Stimulated activated CD8-positive, alpha-beta memory T cell treated with anti-CD3 and anti-CD28 coated beads, Interleukin-7, amount 100 ng/mL, for 1 hour (primary cell): ENCODE measurements at regions not wholly inside any gene's neighbourhood (a gene's known extent, or its start where the extent isn't known, plus 50 kb on each side); places are given as distances from the start of the nearest gene placed in this dataset.

Source experiments
- DNase-seq, 2 donors: peaks; one replicate each; pipeline ENCODE4 v3.0.0-alpha.2; 2020; ENCODE audit warnings: low read depth in 2 of 2

DNA sequence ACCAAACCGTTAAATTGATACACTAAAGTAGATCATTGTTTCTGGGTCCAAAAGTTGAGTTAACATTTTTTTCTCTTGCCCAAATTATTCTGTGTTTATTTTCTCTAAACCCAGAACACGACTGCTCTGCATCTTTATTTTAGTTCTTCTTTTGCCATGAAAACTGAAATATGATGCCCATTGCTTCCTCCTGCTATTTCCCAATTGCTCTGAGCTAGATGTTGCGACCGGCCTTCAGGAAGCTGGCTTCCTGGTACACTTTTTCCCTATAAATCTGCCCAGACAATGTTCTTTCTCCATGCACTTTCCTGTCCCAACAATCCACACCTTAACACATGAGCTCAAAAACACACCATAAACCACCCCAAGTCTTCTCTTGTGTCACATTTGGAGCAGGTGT, 501.4 kb downstream of the FBXO15 start:
- no peak for DNase-seq

DNA sequence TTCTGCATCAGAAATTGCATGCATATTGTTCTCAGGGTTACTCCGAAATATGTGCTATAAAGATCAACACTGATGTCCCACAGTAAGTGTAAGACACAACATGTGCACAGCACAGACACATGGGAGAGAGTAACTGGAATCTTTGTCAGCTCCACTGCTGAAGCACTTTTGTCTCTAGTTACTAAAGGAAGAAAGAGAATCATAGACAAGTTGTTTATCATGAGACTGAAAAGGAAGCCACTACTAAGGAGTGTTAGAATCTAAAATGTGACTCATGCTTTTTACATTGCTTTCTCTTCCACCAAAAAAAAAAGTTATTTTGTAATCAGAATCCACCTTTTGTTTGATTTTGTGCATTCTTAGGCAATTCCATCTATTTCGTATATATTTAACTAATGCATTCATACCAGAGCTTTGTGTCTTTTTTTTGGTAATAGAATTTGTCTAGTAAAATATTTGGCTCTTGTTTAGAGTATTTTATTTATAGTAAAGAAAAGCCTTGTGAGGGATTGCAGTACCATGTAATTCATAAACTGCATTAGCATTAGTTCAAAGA, 502.4 kb downstream of the FBXO15 start:
- DNase-seq: no peak

DNA sequence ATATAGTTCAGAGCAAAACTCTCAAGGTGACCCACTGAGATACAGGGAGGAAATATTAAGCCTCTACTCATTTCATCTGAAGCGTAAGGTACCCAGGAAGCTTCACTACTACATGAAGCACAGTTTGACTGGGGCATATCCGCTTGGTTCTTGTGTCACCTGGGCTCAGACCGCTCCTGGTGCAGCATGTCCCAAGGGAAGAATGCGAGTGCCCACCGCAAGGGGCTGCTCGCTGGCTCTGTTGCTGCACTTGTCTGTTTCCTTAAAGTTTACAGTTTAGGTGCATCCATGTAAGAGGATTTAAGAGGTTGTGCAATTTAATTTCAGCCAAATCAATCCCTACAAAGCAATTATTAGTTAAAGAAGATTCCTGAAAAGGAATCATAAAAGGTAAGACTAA, 507.8 kb downstream of the FBXO15 start:
- no peak for DNase-seq

DNA sequence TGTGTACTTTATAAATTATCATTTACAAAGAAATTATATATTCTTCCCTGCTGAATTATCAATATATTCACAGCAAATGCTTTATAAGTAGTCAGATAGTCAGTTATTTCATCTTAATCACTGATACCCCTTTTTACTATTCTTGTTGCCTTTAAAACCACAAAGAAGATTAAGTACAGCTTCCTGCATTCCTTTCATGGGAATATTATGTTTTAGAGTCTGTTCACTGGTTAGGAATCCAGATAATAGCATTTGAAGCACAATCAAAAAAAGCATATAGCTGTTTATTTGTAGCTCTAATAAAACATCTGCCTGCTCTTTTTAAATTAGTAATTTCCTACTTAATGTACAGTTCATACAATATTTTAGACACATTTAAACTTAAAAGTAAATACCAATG, 508.9 kb downstream of the FBXO15 start:
- no peak for DNase-seq

DNA sequence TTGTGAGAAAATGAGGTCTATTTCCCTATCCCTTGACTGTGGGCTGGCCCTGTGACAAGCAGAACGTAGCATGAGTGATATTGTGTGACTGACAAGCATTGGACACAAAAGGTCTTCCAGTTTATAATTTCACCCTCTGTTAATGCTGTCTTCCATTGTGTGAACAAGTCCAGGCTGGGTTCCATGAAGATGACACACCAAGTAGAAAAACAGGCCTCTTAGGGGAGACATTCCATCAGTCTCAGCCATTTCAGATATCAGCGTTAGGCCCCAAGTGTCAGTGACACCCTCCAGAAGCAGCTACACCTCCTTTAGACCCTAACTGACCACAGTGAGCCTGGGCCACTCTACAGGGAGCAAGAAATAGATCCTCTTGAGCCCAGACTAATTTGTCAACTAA, 511.3 kb downstream of the FBXO15 start:
- no peak for DNase-seq

DNA sequence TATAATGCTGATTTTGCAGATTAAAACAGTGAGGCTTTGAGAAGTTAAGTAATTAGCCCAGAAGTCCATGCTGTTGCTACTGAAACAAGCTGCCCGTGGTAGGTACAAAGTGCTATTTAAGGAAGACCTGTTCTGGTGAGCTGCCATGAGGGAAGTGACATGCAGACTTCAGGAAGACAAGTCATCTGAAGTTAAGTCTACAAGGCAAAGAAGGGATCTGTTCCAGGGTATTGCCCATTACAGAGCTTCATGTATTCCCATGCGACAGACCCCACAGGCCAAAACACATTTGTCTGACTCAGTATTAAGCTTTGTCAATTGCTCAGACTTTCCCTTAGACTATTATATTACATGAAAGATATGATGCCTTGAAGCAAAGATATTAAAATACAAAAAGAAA, 520.8 kb downstream of the FBXO15 start:
- DNase-seq: no peak

DNA sequence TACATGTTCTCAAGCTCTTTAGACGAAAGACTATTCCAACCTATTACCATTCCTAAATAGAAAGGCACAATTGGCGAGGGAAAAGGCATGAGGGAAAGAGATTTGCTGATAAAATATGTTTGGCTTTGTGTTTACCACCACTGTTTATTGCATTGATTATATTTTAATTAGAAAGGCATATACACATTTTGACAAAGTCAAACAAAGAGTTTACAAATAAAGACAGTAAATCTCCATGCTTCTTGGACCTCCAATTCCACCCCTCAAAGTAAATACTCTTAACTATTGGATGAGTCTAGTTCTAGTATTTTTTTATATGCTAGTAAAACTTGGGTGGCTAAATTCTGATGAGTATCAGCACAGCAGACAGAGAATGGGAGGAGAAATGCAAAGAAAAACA, 521.4 kb downstream of the FBXO15 start:
- DNase-seq: no peak

DNA sequence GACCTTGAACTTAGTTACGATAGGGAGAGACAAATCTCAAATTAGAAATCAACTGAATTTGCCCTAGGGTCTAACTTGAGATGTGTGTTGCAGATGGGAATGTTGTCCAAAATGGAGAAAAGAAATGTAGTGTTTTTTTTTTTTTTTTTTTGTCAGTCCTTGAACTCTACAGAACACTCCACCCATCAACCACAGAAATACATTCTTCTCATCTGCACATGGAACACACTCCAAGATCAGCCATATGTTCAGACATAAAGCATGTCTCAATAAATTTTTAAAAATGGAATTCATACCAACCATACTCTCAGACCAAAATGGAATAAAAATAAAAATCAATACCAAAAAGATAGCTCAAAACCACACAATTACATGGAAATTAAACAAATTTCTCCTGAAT, 526.5 kb downstream of the FBXO15 start:
- no peak for DNase-seq

DNA sequence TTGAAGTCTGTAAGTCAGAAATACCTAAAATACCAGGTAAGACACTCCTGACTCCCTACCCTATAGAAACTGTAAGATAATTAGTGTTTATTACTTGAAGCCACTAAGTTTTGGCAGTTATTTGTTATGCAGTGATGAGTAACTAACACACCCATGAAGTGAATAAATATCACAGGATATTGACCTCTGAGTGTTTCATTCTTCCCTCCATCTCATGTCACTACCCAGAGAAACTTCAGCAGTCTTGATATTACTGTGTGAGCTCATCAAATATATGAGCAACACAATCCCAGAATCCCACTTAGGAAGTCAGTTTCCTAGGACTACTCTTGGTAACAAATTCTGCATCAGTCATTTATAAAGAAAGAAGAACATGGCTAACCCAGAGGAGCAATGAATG, 529.7 kb downstream of the FBXO15 start:
- no peak for DNase-seq

DNA sequence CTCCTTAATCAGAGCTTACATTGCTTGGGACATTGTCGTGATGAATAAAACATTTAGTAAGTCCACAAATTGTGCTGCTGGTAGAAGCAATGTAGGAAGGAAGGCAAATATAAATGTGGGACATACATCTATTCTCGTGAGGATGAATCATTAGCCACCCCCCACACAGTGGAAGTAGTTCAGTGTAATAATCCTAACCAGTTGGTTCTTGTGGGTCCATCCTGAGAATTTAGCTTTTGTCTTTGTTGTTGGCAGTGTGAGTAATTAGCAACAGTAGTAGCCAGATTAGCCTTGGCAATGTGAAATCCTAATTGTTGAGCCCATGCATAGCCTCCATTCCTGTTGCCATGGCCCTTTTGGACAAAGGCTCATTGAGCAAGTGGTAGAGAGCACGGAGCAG, 532.1 kb downstream of the FBXO15 start:
- no peak for DNase-seq

DNA sequence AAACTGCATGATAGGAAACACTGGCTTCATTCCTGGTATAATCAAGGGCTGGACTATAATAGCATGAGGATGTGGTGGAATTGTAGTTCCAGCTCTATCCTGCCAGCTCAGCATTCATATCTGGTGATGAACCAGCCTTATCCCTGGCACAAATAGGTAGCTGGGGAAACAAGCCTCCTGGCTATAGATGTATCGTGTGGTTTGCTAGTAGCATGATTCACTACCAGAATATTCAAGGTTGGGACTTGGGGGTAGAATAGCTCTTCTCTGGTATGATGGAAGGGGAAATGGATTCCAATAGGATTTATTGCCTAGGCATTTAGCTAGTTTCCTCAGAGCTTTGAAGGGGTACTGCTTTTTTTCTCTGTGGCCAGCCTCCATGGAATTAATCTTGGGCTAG, 532.8 kb downstream of the FBXO15 start:
- DNase-seq: no peak

DNA sequence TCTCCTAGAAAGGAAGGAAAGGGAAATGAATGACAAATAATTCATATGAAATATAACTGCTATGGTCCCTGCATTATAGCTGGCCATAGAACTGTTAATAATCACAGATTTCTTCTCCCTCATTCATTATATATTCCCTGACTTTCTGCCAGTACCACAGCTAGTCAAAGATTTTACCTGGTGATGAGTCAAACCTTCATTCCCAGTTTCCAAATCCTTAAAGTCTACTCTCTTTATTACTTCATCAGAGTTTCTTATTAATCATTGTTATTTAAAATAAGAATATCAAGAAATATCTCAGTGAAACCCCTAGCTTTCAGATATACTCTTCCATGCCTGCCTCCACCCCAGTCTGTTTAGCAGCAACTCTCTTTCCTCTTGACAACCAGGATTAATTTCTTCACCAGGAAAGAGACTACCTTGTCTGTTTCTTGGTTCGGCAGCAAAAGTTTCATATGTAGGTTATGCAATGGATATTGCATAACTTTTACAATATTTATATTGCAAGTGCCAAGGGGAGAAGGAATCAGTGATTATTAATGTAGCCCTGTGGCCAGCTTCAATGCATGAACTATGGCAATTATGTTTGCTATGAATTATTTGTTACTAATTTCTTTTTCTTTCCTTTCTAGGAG, 533.8 kb downstream of the FBXO15 start:
- no peak for DNase-seq

DNA sequence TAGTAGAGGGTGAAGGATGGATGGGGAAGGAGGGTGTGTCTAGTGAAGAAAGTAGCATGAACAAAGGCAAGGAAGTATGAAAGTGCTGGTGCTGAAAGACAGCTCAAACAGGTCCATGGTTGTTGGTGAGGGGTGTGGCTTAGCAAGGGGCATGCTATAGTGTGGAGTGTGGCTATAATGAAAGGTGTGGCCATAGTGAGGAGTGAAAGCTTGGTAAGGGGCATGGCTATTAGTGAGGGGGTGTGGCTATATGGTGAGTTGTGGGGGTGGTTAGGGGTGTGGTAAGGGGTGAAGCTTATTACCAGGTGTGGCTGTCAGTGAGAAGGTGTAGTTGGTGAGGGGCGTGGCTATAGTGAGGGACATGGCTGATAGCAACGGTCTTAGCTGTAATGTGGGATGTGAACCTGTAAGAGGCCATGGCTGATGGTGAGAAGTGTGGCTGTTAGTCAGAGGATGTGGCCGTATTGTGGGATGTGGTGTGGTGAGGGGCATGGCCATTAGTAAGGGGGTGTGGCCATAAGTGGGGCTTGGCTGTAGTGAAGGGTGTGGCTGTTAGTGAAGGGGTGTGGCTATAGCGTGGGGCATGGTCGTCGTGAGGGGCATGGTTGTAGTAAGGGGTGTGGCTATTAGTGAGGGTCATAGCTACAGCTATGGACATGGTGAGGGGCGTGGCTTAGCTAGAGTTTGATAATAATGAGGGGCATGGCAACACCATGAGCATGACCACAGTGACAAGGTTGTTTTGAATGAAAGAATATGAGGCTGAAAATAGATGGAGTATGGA, 549.6 kb downstream of the FBXO15 start:
- DNase-seq: no peak

DNA sequence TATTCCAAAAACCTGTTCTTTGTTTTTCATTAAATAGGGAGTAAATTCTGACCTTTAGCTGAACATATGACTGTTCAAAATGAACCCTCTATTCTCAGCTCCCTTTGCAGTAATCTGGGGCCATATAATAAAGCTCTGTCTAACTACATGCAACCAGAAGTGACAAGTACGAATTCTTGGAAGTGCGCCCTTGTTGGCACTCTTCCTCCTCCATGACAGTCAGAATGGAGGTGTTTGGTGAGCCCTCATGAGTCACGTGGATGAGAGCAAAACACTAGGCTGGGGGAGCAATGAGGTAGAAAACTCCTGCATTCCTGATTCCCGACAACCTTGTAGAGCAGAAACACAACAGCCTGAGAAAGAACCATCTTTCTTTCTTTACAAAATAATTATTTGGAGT, 552.9 kb downstream of the FBXO15 start:
- DNase-seq: no peak

DNA sequence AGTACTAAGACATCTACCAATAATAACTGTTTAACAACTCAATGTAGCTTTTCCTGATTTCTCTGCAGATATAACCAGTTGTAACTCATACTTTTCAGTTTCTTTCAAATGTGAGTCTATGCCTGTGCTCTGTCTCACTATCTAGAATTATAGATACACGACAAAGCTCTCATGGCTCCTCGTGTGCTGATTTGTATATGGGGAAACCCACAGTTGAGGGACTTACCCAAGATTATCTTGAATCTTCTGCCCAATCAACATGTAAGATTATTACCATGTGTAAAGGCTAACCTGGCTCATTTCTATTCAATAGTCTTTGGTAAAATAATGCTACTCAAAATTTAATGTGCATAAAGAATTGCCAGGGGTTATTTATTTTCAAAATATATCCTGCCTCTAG, 554.4 kb downstream of the FBXO15 start:
- DNase-seq: no peak

DNA sequence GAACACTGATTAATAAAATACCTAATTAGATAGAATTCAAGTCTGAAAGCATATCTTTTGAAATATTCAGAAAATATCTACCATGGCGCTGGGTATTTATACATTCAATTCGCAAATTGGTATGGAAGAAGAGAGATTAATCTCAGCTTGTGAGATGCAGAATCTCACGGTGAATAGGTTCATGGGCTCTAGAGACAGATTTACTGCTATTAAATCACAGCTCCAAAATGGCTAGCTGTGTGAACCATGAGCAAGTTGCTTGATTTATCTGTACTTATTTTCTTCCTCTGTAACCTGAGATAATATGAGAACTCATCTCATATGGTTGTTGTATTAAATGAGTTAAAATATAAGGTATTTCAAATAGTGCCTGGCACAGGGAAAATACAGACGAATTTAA, 556.7 kb downstream of the FBXO15 start:
- DNase-seq: no peak

DNA sequence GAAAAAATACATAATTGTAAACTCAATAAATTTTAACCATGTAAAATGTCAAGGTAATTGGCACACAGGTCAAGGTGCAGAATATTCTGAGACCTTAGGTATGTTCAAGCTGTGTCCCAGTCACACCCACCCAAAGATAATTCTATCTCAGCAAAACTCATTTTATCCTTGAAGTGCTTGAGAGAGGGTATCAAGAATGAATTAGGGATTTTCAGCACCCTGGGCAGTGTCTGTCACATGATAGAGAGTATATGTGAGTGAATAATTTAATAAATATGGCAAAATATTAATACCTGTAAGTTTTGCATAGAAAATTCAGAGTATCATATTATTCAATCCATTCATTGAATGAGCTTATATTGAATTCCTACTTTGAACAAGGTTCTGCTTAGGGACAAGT, 567.9 kb downstream of the FBXO15 start:
- DNase-seq: no peak

DNA sequence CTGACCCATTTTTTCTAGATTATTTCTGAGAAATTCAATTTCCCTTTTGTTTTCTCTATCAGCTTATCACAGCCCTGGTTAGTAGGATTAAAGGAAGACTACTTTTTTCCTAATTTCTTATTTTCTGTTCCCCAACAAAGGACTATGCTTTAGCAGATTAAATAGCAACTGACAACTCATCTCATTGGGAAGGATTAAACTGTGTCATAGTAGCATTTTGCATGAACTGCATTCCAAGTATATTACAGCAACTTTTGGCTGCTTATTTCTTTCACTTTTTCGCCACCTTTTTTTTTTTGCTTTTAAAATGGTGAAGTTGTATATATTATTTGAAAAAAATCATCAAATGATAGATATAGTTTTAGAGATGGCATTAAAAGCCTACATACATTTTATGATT, 570.3 kb downstream of the FBXO15 start:
- no peak for DNase-seq

DNA sequence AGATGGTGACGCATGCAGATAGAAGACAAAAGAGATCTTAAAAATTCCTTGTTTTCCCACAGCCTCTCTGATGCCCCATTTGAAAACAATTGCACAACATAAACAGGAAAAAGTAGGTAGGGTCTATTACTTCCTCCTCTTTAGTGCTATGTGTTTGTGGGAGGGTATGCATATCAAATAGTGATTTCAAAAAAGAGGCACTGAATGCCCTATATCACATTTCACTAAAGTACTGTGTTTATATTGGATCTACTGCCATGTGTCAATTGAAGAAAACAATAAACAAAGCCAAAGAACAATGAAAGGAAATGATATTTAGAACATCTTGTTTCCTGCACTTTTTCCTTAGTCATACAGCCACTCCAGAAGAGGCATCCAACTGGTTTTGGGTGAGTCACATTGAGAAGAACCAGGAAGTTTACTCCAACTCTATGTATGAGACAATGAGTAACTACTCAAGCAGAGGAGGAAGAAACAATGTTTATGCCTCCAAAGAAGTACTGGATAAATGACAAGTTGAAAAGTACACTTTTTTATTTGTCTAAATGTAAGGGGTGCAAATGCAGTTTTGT, 583.6 kb downstream of the FBXO15 start:
- DNase-seq: no peak

DNA sequence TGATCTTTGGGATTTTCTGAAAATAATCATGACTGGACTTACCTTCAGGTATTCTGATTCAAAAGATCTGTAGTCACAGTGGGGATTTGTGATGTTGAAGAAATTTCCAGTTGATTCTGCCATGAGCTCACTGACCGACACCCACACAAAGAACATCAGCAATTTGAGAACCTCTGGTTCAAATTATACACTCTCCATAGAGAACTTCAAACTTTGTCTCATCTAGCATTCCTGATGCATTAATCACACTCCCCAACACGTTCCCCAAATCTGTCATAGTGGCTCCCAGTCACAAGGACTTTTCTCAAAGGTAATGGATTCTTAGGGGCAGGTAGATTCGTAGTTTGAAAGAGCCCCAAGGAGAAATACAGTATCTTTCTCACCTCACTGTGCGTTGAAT, 584.3 kb downstream of the FBXO15 start:
- DNase-seq: no peak

DNA sequence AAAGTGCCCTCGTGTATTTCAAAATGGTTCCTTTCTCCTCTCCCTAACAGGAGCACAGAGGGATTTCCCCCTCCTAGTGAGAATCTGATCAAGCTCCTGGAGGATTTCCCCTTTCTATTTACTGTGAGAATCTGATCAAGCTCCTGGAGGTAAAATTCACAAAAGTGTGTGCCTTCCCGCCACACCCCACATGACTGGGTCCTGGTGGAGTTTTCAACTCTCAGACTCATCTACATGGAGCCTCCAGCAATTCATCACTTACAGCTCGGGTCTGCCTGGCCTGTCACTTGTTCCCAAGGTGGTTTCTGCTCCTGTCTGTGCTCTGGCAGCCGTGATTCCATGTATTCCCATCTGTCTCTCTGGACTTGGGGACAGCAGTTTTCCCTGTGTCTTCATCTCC, 590.7 kb downstream of the FBXO15 start:
- no peak for DNase-seq

DNA sequence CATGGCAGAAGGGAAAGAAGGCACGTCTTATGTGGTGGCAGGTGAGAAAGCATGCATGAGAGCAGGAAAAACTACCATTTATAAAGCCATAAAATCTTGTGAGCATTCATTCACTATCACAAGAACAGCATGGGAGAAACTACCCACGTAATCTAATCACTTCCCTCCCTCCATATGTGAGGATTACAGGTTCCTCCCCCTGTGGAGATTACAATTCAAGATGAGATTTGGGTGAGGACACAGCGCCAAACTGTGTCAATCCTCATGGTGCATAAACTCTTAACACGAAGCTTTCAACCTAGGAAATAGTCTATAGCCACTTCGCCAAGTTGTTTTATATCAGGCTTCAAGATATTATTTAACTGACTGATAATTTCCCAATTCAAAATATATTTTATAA, 595.5 kb downstream of the FBXO15 start:
- no peak for DNase-seq

DNA sequence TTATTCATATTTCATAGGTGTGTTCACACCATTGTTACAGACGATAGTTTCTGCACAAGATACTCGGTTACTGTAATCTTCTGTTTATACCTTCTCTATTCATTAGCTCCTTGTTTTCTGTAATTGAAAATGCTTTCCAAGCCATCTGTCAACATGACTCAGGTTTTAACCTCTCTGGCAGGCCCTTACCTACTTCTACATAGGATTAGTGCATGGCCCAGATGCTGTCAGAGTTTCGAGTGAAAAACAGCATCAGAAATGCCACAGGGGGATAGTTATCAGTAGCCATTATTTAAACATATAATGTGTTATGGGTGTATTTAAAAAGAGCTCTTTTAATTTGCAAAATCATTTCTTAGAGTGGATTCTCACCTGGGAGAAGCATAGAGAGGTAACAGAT, 596.4 kb downstream of the FBXO15 start:
- DNase-seq: no peak
